Osteoblast (primary cell): ENCODE measurements at regions not wholly inside any gene's neighbourhood (a gene's known extent, or its start where the extent isn't known, plus 50 kb on each side); places are given as distances from the start of the nearest gene placed in this dataset.

Source experiments
- DNase-seq: peaks from one replicate; pipeline ENCODE4 v3.0.0; 2011; ENCODE audit warnings: low spot score, mixed read lengths; ENCODE audit not compliant: insufficient read length; ENCODE audit errors: missing footprints
- H2AFZ ChIP-seq: 2 replicates; pipeline ENCODE4 v1.6.0; 2011; ENCODE audit warnings: mild to moderate bottlenecking, low read length
- H3K27ac ChIP-seq: 2 replicates; pipeline ENCODE4 v1.5.1; 2011; ENCODE audit warnings: mild to moderate bottlenecking, low read depth, low read length, moderate library complexity
- H3K27me3 ChIP-seq: 2 replicates; pipeline ENCODE4 v1.6.0; 2012; ENCODE audit warnings: mild to moderate bottlenecking, control low read depth, inconsistent platforms, low read length, moderate library complexity; ENCODE audit not compliant: insufficient read depth
- H3K36me3 ChIP-seq: 2 replicates; pipeline ENCODE4 v1.5.1; 2011; ENCODE audit warnings: mild to moderate bottlenecking, low read length, control low read depth, moderate library complexity; ENCODE audit not compliant: insufficient read depth
- H3K4me1 ChIP-seq: 2 replicates; pipeline ENCODE4 v1.5.1; 2011; ENCODE audit warnings: mild to moderate bottlenecking, low read length, control low read depth, moderate library complexity; ENCODE audit not compliant: insufficient read depth
- H3K4me2 ChIP-seq: 2 replicates; pipeline ENCODE4 v1.6.0; 2011; ENCODE audit warnings: mild to moderate bottlenecking, low read length; ENCODE audit not compliant: insufficient read depth
- H3K4me3 ChIP-seq: fragments of 200-600 bp; sonication (generic); 3 replicates; pipeline ENCODE4 v1.5.1; 2012; ENCODE audit warnings: mild to moderate bottlenecking, low read length, inconsistent platforms; ENCODE audit not compliant: insufficient read depth
- H3K79me2 ChIP-seq: 2 replicates; pipeline ENCODE4 v1.6.0; 2012; ENCODE audit warnings: mild to moderate bottlenecking, low read length, control low read depth, inconsistent platforms; ENCODE audit not compliant: insufficient read depth
- H3K9me3 ChIP-seq: 2 replicates; pipeline ENCODE4 v1.5.1; 2011; ENCODE audit warnings: low read depth, low read length, control low read depth
- H4K20me1 ChIP-seq: 2 replicates; pipeline ENCODE4 v1.6.0; 2012; ENCODE audit warnings: mild to moderate bottlenecking, low read length, control low read depth; ENCODE audit not compliant: insufficient read depth
- CTCF ChIP-seq: IDR thresholded peaks from 2 replicates; pipeline ENCODE4 v1.5.1; 2011; ENCODE audit warnings: mild to moderate bottlenecking, low read depth, low read length, moderate library complexity; ENCODE audit errors: extremely low read depth

- Histone ChIP-seq H3K27ac (no peak overlapping the region), H3K79me2 (no peaks in the 10 kb centered on the region), H4K20me1 (no peaks in the 10 kb centered on the region), H3K4me1 (no peaks in the 10 kb centered on the region), H3K27me3 (no peaks in the 10 kb centered on the region), H3K4me2 (no peak overlapping the region), H3K4me3 (no peak overlapping the region), H2AFZ (no peak overlapping the region), H3K36me3 (no peaks in the 10 kb centered on the region), H3K9me3 (no peaks in the 10 kb centered on the region)
- DNase-seq: no peak
- no peak for TF ChIP-seq CTCF
Observed at GRCh38 chr3:5305684-5305989, 118.1 kb downstream of the EDEM1 start.

DNA sequence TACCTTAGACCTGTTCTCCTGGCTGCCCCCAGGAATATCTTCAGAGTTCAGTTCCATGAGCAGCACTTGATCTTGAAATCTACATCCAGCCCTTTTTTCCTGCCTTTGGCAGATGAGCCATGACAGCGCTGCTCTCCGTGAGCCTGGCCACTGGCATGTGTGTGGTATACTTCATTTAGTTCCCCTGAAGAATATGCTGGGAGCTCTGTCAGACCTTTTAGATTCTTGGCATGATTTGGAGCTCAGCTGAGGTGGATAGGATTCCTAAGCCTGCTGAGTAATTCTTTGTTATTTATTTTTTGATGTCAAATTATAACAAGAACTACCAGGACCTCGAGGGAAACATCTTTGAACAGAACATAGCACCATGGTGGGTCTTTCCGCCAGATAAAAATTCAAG is 121.7 kb downstream of the EDEM1 start:
- H3K27me3 ChIP-seq: no peaks in the 10 kb centered on the region
- H3K4me1 ChIP-seq: no peaks in the 10 kb centered on the region
- H4K20me1 ChIP-seq: no peaks in the 10 kb centered on the region
- H3K36me3 ChIP-seq: no peaks in the 10 kb centered on the region
- H3K4me2 ChIP-seq: no peak overlapping the region
- H3K4me3 ChIP-seq: no peak overlapping the region
- no peak for DNase-seq
- no peak for TF ChIP-seq CTCF
- no peaks in the 10 kb centered on the region for H3K79me2 ChIP-seq
- H3K27ac ChIP-seq: no peak overlapping the region
- no peaks in the 10 kb centered on the region for H3K9me3 ChIP-seq
- no peak overlapping the region for H2AFZ ChIP-seq

DNA sequence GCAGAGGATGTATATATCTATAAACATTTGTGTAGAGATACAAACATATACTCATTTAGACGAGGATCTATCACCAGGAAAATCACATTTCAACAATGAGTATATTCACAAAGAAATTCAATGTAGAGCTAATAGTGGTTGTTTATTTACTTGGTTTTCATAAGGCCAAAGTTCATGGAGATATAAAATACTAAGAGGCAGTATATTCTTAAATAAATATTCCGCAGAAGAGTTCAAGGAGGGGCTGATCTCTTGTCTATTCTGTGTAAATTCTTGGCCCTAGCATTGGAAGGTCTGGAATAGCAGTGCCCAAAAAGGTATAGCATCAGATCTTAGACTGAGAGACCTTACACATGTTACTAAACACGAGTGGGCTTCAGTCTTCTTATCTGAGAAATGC is 122.1 kb downstream of the EDEM1 start:
- Histone ChIP-seq H4K20me1 (no peaks in the 10 kb centered on the region), H3K27me3 (no peaks in the 10 kb centered on the region), H3K4me1 (no peaks in the 10 kb centered on the region), H3K4me3 (no peak overlapping the region), H3K36me3 (no peaks in the 10 kb centered on the region), H3K9me3 (no peaks in the 10 kb centered on the region), H3K4me2 (no peak overlapping the region), H3K27ac (no peak overlapping the region), H2AFZ (no peak overlapping the region), H3K79me2 (no peaks in the 10 kb centered on the region)
- DNase-seq: no peak
- TF ChIP-seq CTCF: no peak

- Histone ChIP-seq H3K4me1 (no peaks in the 10 kb centered on the region), H3K36me3 (no peaks in the 10 kb centered on the region), H3K4me3 (no peak overlapping the region), H4K20me1 (no peaks in the 10 kb centered on the region), H3K27me3 (no peaks in the 10 kb centered on the region), H3K27ac (no peak overlapping the region), H3K9me3 (no peaks in the 10 kb centered on the region), H3K79me2 (no peaks in the 10 kb centered on the region), H3K4me2 (no peak overlapping the region), H2AFZ (no peak overlapping the region)
- TF ChIP-seq CTCF: no peak
- no peak for DNase-seq
Observed at GRCh38 chr3:5310509-5310908, 123.0 kb downstream of the EDEM1 start.
